HG02943 (cell line): ENCODE measurements at regions not wholly inside any gene's neighbourhood (a gene's known extent, or its start where the extent isn't known, plus 50 kb on each side); places are given as distances from the start of the nearest gene placed in this dataset.

ENCODE experiments used
- ATAC-seq: cut with Tn5 transposase; IDR thresholded peaks from one replicate; pipeline ENCODE4 v1.9.1; 2021; ENCODE audit warnings: mild to moderate bottlenecking, low read depth, moderate library complexity; ENCODE audit not compliant: unreplicated experiment

DNA sequence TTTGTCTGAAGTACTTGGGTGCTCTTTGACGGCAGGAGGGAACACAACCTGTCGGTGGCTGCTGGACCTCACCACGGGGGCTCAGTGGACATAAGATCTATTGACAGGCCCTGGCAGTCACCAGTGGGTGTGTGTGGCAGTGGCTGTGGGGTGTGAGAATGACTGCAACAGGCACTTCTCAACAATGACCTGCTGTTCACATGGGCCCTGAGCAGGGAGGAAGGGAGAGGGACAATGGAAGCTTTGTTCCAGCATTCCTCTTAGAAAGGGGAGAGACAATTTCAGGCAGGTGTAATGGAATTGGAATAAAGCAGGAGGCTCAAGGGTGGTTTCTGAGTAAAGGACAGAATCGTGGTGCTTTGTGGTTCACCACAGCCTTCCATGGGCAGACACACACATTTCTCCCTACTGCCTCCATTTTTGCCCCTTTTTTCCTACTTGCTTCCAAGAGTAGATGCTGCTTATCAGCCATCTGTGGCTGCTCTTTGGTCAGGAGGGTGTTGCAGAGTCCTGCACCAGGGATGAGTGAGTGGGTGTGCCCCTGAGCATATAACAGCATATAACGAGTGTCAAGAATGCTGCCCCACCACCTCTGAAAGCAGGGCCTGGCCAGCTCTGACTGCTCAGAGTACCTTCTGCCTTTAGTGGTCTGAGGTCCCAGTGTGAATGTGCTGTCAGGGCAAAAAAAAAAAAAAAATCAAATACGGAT, 267.7 kb downstream of the RASSF9 start:
- ATAC-seq, result no peak

DNA sequence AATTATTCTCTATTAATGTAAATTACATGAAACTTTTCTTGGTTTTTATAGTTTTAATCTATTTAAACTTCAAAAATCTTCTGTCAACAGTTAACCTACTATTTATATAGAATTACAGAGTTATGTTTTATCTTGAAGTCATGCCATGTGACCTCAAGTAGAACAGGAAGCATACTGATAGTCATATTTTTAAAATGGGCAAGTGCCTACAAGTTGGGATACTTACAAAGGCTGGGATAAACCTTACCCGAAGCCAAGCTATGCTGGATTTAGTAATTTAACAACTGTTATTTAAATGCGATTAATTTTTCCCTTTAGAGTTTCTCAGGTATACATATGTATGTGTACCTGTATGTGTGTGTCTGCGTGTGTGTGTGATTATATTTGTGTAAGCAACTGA, 266.9 kb downstream of the RASSF9 start:
- no peak for ATAC-seq

DNA sequence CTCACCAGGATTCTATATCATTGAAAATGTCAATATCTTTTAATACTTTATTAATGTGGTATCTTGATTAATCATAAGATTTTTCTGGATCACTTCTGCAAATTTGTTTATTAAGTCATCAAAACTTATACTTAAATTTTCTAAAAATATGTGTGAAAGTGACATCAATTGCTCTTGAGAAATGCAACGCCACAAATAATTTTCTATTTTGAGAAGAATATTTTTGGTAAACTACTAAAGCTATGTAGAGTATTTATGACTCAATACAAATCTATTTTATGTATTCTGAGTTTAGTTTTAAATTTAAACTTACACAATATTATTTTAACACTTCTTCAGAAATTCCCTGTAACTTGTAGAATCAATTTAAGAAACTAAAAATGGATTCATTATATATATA, 263.3 kb downstream of the RASSF9 start:
- ATAC-seq, result no peak

DNA sequence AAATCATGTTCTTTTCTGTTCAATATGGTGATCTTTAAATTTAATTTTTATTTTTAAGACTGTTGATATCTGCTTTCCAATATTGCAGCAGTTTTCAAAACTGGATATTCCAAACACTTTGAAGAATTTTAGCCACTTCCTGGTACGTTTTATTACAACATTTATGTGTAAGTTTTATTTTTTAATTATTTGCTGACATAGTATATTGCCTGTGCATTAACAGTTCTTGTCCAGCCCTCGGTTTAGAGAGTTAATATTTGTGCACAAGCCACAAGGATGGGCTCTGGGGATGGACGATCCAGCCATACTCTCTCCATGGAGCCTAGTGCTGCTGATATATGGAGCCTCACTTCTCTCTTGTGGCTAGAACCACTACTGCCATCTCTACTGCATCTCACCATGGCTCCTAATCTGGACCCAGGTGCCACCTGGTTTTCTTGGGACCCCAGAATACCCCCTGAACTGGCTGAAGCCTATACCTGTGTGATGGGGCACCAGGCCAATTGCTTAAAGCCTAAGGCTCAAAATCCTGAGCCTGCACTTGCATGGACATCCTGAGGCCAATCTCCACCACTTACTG, 262.5 kb downstream of the RASSF9 start:
- no peak for ATAC-seq

DNA sequence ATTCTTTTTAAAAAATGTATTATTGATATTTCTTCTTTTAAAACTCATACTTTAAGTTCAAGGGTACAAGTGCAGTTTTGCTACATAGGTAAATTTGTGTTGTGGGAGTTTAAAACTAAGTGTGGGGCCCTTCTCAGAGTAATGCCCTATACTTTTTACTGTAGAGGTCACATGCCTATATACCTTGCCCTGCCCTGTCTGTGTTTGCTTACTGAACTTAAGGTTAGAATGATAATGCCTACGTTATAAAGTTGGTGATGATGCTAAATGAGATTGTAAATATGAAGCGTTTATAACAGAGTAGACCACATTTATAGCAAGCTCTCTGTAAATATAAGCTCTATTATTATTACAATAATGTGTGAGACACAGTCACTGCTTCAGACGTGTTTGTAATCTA, 261.9 kb downstream of the RASSF9 start:
- no peak for ATAC-seq

DNA sequence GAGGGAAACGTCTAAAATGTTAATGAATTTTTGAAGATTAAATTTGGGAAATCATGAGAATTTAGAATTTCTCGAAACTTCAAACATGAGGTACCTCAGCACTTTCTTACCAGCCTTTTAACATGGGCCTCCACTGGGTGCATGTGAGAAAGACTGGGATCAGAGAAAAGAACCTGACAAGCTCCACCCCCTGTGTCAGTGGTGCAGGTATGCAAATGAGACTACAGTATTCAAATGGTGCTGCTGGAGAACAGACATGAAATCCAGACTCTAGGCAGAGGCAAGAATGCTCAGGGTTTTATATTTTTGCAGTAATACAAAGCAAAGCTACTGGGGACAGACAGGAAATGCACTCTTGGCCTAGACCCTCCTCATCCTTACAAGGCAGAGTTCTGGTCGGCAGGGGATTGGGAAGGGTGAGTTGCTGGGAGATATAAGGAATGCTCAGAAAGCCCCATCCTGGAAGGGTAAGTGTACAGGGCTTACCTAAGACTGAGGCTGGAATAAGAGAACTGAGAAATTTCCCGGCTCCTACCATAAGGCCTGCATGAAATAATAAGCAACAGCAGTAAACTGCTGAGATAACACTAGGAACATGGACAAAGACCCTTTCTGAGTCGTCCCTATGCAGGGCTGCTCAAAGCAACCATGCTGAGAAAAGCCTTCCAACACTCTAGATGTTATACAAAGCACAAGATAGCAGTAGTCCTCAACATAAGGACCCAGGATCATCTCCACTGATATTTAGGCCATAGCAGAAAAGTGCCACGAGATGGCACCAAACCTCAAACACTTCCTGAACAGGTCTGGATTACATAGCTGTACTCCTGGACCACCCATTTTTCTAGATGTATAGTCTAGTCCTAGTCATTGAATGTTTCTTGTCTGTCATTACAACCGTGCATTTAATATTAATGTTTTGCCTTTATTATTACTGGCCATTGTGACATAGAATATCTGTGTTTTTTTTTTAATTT, 260.8 kb downstream of the RASSF9 start:
- ATAC-seq, result peak; percentile 98

DNA sequence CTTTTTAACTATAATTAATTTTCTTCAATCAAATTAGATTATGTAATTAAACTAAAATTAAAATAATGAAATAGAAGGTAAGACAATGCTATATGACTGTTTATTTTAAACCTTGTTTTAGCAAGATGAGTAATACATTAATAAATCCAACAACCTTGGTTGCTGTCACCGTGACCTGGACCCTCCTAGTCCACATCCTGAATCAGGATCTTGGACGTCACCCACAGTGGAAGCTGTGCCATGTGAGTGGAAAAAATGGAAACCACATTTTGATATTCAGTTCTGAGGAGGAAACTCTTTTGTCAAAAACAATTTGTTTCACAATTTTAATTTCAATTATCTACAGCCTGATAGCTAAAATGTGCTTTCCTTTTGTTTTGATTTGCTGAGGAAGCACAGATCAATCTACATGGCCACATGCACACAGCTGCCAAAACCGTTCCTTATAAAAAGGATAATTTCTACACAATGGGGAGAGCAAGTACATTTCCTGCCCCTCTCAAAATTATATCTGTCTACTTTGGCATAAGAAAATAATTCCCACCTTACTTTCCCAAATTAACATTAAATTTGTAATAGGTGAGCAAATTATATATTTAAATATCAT, 255.5 kb downstream of the RASSF9 start:
- no peak for ATAC-seq

DNA sequence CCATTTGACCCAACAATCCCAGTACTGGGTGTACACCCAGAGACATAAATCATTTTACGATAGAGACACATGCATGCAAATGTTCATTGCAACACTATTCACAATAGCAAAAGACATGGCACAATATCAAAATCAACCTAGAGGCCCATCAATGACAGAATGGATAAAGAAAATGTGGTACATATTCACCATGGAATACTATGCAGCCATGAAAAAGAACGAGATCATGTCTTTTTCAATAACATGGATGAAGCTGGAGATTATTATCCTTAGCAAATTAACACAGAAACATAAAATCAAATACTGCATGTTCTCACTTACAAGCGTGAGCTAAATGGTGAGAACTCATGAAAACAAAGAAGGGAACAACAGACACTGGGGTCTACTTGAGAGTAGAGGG, 249.1 kb downstream of the RASSF9 start:
- no peak for ATAC-seq

DNA sequence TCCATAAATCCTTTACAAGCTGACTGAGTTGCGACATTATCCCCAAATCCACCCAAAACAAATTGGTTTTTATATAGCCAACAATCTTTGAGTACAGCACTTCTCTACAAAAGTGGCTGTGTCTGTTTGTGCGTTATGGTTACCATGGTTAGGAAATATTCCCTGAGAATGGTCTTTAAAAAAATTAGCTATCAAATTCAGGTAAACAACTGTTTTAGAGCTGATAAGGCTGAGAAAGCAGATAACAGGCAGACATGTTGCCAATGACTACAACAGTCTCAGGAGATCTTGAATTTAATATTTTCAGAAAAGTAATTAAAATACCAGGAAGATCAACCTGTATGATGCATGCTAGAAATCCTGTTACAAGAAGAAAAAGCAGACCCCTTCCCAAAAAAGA, 248.0 kb downstream of the RASSF9 start:
- ATAC-seq, result no peak

DNA sequence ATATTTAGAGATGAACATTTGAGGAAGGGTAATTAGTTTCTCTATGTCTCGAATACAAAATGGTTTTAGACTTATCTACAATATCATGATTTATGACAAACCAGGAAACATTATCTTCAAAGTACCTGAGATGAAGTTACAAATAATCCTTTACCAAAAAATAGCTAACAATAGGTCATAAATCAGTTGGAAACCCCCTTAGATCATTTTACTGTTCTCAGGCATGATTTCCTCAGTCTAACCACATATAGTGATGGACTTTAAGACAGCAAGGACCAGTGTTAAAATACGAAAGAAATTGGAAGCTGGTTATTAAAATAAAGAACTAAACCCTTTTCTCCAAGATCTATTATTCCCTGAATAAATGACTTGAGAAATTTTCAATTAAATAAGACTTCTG, 235.4 kb downstream of the RASSF9 start:
- ATAC-seq, result no peak

DNA sequence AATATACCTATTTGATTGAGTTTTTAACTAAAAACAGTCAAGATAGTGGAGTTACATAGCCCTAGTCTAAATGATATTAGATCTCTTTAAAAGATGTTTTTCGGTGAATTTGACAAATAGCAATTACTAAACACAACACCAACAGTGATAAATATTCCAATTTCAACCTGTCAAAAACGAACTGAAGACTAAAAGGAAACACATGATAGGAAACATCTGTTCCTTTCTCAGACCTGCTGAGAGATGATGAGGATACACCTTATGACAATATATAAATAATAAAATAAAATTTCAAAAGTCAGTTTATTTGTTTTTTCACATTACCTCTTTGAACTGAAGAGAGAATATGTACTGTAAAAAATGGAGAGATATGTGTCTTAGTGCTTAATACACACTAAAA, 232.7 kb downstream of the RASSF9 start:
- no peak for ATAC-seq

DNA sequence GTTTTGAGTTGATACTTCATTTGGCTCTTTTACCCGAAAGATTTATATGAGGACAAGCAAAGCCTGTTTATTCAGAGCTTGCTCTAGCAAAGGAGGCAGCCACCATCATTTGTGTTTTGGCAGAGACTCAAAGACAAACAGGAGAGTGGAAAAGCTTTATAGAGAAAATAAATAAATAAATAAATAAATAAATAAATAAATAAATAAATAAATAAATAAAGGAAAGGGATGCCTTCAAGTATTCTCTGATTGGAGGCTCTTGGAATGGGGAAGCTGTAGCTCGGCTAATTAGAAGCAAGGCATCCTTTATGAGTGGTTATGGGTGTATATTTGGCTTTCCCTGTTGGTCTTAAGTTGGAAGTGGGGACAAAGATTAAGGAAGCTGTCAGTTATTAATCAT, 229.8 kb downstream of the RASSF9 start:
- ATAC-seq, result no peak

DNA sequence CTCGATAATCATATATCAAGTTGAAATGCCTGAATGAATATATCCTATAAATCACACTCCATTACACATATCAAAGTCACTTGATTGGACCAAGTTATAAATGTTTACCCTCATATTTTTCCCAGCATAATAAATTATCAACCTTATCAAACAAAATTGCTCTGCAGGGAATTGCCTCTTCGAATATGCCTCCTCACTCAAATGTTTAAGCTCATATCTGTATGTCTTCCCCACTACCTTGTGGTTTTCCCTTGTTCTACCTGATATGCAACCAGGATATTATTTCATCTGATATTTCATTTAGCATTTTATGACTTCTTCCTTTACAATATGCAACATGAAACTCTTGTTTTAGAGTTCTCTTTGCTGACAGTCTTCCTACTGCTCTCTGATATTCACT, 226.4 kb downstream of the RASSF9 start:
- no peak for ATAC-seq

DNA sequence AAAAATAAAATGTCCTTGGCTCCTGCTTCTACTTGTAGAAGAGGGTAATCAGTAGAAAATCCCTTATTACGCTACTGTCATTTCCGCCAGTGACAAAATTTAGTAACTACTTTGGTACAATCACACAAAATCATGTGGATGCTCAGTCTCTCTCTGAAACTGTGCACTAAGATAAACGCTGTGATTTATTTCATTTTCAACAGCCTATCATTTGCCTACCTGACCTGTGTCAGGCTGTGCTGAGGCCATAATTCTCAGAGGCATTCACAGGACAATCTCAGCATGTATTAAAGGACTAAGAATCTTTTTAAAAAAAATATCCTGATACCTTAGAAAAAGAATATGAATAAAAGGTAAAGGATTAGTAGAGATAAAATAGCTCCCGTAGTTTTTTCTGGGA, 226.0 kb downstream of the RASSF9 start:
- no peak for ATAC-seq

DNA sequence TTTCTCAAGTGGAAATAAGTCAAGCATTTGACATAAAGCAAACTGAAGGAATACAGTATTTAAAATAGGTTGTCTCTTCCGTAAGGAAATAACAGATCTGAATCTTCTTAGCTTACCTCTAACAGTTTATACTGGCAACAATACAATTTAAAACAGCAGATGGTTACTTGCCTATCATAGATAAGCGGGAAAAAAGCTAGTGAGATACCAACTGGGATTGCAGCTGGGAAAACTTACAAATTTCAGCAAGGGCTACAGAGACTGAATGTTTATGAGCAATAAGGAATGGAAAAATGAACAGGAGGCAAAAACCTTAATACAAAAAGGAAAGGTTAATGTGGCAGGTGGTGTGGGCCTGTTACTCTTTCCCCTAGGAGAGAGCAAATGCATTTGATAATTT, 220.0 kb downstream of the RASSF9 start:
- no peak for ATAC-seq

DNA sequence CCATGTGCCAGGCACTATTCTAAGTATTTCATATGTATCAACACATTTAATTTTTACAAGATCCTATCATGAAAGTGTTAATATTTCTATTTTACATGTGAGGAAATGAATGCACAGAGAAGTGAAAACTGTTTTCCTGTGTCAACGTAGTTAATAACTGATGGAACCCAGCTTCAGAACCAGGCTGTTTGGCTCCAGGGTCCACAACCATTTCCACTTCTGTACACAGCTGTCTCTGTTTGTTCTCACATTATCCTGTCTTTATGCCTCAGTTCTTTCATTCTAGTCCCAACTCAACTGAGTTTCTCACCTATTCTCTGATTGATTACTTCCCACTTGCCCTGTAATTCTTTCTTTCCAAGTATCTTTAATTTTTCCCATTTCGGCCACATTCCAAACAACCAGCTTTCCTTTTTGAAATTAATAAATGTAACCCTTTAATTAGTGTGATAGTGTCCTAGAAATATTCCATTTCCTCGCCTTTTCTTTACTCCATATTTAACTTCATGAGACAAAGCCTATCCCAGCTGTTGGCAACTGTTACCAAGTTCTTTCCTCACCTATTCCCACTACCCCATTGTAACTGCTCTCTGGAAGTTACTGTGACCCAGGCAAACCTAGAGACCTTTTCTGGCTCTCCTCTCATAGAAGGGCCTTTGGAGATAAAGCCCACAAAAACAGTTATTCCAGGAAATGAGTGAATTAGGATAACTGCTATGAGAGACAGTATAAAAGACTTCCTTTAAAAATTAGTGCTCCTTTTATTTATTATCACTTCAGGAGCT, 218.7 kb downstream of the RASSF9 start:
- ATAC-seq, result no peak

DNA sequence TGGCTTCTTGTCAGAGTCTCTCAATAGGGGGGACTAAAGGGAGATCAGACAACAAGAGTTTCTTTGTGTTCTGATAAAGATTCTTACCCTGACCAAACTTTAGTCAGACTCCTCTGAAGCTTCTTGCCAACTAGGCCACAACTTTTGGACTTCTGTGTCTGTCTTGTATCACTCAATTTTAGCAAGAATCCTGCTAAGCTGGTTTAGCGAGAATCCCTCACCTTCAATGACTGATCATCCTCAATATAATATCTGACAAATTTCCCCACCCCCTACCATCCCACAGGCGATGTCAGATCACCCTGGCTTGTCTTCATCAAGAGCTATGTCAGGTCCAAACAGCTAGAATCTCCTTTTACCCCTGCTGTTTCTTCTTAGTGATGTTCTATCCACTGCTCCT, 215.2 kb downstream of the RASSF9 start:
- no peak for ATAC-seq

DNA sequence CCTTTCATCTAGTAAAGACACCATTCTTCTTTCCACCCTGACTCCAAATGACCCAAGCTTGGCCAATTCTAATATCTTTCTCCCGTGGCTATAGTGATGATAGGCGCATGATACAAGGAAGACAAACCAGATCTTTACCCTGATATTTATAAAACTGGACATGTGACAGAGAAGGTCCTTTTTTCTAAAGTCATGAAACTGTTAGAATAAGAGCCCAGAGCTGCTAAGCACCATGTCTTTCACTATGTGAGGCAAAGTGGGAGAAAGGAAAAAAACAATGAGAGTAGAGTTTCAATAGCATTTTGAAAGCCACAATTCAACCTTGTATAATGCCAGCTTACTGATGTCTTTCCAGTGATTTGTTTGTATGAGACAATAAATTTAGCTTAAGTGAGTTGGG, 212.4 kb downstream of the RASSF9 start:
- no peak for ATAC-seq

DNA sequence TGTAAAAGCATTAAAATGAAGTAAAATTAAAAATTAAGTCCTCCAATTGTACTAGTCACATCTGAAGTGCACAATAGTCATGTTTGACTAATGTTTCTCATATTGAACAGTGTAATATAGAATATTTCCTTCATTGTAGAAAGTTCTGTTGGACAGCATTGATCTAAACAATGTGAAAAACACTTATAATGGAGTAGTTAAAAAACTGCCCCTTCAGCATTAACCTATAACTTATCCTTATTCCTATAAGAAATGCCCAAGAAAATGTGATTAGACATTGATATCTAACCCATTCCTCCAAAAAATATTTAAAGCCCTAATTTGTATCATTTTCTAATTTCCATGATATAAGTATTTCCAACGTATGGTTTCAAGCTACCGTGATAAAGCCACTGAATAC, 210.7 kb downstream of the RASSF9 start:
- no peak for ATAC-seq

DNA sequence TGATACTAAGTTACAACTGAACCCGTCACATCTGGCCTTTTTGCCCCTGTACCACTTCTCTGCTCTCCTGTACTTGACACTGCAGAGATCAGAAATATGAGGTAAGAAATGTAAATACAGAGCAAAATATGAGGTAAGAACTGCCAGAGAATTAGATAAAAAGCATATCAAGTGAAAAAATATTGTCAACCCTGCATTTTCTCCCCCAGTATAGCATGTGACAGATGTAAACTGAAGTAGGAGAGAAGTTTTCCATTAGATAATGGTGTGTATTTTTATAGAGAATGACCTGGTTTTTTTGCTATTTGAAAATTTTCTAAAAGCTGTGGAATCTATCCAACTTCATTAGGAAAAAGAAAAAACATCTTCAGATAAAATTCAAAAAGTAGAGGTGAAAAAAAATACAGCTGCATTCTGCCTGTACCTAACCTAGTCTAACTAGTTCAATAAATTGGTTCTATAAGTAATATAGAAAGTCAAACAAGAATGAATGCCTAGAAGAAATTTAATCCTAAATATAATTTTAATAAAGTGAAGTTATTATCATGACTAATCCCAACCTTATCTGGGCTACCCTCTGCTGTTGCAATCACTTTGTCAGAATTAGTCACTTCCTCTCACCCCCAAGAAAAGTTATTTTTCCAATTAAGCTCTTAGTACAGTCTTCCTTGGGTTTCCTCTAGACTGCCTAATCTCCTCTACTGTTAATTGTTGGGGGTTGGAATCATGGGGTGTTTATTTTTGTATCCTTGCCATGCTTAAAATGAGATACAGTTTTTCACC, 210.0 kb downstream of the RASSF9 start:
- no peak for ATAC-seq
